GM12878 (cell line): ENCODE measurements at regions not wholly inside any gene's neighbourhood (a gene's known extent, or its start where the extent isn't known, plus 50 kb on each side); places are given as distances from the start of the nearest gene placed in this dataset.

Experiments
- E4F1 ChIP-seq: fragments of 450-650 bp; IDR thresholded peaks from 2 replicates; pipeline ENCODE4 v1.6.1; 2018; ENCODE audit warnings: borderline replicate concordance, mild to moderate bottlenecking; ENCODE audit not compliant: partially characterized antibody
- SMAD5 ChIP-seq: IDR thresholded peaks from 2 replicates; pipeline ENCODE4 v1.6.1; 2016; ENCODE audit warnings: antibody characterized with exemption, low read depth
- STAT1 ChIP-seq: fragments of 450-650 bp; conservative IDR thresholded peaks from 2 replicates; pipeline ENCODE4 v1.6.1; 2014; ENCODE audit warnings: antibody characterized with exemption, mild to moderate bottlenecking
- ZSCAN29 ChIP-seq: fragments of 450-650 bp; IDR thresholded peaks from 2 replicates; pipeline ENCODE4 v1.6.1; 2017; ENCODE audit warnings: mild to moderate bottlenecking, moderate library complexity
- ZZZ3 ChIP-seq: IDR thresholded peaks from 2 replicates; pipeline ENCODE4 v1.6.1; 2011; ENCODE audit warnings: low read depth; ENCODE audit not compliant: control insufficient read depth, insufficient read length
- TF ChIP-seq, protein P1 (sequence below): fragments of 150-350 bp; IDR thresholded peaks from 2 replicates; pipeline ENCODE4 v1.6.1; 2014; ENCODE audit warnings: mild to moderate bottlenecking, low read depth, low read length
- TF ChIP-seq, protein P2 (sequence below): fragments of 450-650 bp; IDR thresholded peaks from 2 replicates; pipeline ENCODE4 v1.6.1; 2017; ENCODE audit warnings: low read depth, mild to moderate bottlenecking, moderate library complexity
- TF ChIP-seq, protein P3 (sequence below): fragments of 450-650 bp; formaldehyde crosslinking; IDR thresholded peaks from 2 replicates; pipeline ENCODE4 v1.4.0; 2020; ENCODE audit warnings: mild to moderate bottlenecking, moderate library complexity

- TF ChIP-seq E4F1 (no peak), STAT1 (no peak), ZSCAN29 (no peak), SMAD5 (no peak), ZZZ3 (no peak)
- TF ChIP-seq, protein P1, sequence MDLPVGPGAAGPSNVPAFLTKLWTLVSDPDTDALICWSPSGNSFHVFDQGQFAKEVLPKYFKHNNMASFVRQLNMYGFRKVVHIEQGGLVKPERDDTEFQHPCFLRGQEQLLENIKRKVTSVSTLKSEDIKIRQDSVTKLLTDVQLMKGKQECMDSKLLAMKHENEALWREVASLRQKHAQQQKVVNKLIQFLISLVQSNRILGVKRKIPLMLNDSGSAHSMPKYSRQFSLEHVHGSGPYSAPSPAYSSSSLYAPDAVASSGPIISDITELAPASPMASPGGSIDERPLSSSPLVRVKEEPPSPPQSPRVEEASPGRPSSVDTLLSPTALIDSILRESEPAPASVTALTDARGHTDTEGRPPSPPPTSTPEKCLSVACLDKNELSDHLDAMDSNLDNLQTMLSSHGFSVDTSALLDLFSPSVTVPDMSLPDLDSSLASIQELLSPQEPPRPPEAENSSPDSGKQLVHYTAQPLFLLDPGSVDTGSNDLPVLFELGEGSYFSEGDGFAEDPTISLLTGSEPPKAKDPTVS: no peak
- TF ChIP-seq, protein P2, sequence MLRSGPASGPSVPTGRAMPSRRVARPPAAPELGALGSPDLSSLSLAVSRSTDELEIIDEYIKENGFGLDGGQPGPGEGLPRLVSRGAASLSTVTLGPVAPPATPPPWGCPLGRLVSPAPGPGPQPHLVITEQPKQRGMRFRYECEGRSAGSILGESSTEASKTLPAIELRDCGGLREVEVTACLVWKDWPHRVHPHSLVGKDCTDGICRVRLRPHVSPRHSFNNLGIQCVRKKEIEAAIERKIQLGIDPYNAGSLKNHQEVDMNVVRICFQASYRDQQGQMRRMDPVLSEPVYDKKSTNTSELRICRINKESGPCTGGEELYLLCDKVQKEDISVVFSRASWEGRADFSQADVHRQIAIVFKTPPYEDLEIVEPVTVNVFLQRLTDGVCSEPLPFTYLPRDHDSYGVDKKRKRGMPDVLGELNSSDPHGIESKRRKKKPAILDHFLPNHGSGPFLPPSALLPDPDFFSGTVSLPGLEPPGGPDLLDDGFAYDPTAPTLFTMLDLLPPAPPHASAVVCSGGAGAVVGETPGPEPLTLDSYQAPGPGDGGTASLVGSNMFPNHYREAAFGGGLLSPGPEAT: no peak
- TF ChIP-seq, protein P3, sequence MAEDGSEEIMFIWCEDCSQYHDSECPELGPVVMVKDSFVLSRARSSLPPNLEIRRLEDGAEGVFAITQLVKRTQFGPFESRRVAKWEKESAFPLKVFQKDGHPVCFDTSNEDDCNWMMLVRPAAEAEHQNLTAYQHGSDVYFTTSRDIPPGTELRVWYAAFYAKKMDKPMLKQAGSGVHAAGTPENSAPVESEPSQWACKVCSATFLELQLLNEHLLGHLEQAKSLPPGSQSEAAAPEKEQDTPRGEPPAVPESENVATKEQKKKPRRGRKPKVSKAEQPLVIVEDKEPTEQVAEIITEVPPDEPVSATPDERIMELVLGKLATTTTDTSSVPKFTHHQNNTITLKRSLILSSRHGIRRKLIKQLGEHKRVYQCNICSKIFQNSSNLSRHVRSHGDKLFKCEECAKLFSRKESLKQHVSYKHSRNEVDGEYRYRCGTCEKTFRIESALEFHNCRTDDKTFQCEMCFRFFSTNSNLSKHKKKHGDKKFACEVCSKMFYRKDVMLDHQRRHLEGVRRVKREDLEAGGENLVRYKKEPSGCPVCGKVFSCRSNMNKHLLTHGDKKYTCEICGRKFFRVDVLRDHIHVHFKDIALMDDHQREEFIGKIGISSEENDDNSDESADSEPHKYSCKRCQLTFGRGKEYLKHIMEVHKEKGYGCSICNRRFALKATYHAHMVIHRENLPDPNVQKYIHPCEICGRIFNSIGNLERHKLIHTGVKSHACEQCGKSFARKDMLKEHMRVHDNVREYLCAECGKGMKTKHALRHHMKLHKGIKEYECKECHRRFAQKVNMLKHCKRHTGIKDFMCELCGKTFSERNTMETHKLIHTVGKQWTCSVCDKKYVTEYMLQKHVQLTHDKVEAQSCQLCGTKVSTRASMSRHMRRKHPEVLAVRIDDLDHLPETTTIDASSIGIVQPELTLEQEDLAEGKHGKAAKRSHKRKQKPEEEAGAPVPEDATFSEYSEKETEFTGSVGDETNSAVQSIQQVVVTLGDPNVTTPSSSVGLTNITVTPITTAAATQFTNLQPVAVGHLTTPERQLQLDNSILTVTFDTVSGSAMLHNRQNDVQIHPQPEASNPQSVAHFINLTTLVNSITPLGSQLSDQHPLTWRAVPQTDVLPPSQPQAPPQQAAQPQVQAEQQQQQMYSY: no peak
Measured at GRCh38 chr1:223039990-223040389, 103.1 kb downstream of the TLR5 start (continued).
